ENCODE measurements at regions not wholly inside any gene's neighbourhood (a gene's known extent, or its start where the extent isn't known, plus 50 kb on each side); places are given as distances from the start of the nearest gene placed in this dataset.

DNA sequence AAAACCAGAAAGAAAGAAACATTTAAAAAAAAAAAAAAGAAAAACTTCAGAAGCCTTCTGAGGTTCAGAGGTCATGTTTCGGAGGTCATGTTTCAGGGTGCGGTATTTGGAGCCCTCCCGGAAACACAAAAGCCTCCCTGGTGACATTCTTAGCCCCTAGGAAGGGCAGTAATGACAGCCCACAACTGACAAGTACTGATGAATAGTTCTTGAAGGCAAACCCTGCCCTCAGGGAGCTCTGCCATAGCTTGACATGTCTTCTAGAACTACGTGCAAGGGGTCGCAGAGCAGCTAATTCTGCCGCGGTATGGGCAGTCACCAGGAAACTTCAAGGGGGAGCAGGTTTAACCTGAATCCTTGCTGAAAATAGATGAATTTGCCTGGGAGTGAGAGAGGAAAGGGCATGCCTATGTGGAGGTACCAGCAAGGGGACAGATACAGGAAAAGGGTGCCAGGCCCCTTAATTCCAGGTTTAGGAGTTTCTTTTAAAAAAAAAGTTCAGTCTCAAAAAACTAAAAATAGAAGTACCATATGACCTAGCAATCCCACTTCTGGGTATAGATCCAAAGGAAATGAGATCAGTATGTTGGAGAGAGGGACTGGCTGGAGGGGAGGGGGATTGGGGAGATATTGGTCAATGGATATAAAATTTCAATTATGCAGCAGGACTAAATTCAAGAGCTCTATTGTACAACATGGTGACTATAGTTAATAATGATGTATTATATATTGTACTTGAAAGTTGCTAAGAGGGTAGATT lies 98.4 kb downstream of the C9orf152 start:
- TF ChIP-seq CTCF (IDR thresholded peaks at IDR 0.05; ENCODE audit: borderline replicate concordance, extremely low read depth, insufficient read depth): no peak
- DNase-seq (no peak), FAIRE-seq (no peak)
- intact Hi-C loops (cut with DNase I): no loop called here
- no peak overlapping the region for H3K27ac ChIP-seq (ENCODE audit: low read depth in 2 of 2, low read length in 2 of 2)
- no peak overlapping the region for H3K9ac ChIP-seq (ENCODE audit: low read length in 3 of 3)
- H3K4me3 ChIP-seq (ENCODE audit: low read length in 3 of 3): no peak overlapping the region
- H3K27me3 ChIP-seq (ENCODE audit: control insufficient read depth, insufficient read depth, low read length): no peaks in the 10 kb centered on the region
- no peaks in the 10 kb centered on the region for H3K36me3 ChIP-seq (ENCODE audit: control insufficient read depth in 2 of 3, insufficient read depth in 3 of 3, low read length in 3 of 3)
- peaks cover 6 to 12% (median 6%) of the 10 kb centered on the region in 3 donors for H3K4me1 ChIP-seq (ENCODE audit: control insufficient read depth in 2 of 3, insufficient read depth in 2 of 3, low read depth in 1 of 3, low read length in 3 of 3)
- H3K9me3 ChIP-seq (ENCODE audit: control insufficient read depth in 2 of 3, insufficient read depth in 1 of 3, low read length in 3 of 3): no peaks in the 10 kb centered on the region

DNA sequence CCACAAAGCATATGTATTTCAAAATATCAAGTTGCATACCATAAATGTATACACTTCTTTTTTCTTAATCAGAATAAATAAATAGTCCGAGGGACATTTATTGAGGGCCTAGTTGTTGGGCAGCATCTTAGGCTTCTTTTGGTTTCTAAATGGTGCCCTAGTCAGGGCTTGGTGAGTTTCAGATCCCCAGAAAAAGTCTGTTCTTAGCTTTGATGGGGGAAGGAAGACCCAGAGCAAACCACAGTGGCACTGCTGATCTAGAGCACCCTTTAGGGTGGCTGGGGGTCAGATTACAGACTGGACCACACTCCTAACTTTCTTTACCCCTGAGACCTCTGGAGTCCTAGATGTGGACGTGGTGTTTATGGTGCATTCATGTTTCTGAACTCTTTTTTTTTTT lies 97.8 kb downstream of the C9orf152 start:
- intact Hi-C loops (cut with DNase I): no loop called here
- H3K27me3 ChIP-seq (ENCODE audit: control insufficient read depth, insufficient read depth, low read length): no peaks in the 10 kb centered on the region
- H3K9me3 ChIP-seq (ENCODE audit: control insufficient read depth in 2 of 3, insufficient read depth in 1 of 3, low read length in 3 of 3): no peaks in the 10 kb centered on the region
- no peak overlapping the region for H3K27ac ChIP-seq (ENCODE audit: low read depth in 2 of 2, low read length in 2 of 2)
- H3K4me3 ChIP-seq (ENCODE audit: low read length in 3 of 3): no peak overlapping the region
- no peaks in the 10 kb centered on the region for H3K36me3 ChIP-seq (ENCODE audit: control insufficient read depth in 2 of 3, insufficient read depth in 3 of 3, low read length in 3 of 3)
- no peak for TF ChIP-seq CTCF (IDR thresholded peaks at IDR 0.05; ENCODE audit: borderline replicate concordance, extremely low read depth, insufficient read depth)
- H3K4me1 ChIP-seq (ENCODE audit: control insufficient read depth in 2 of 3, insufficient read depth in 2 of 3, low read depth in 1 of 3, low read length in 3 of 3): peaks cover 3 to 6% (median 6%) of the 10 kb centered on the region in 3 donors
- FAIRE-seq (no peak), DNase-seq (no peak)
- H3K9ac ChIP-seq (ENCODE audit: low read length in 3 of 3): no peak overlapping the region

GRCh38 chr9:110111868-110112267 lies 96.1 kb downstream of the C9orf152 start:
- no peak overlapping the region for H3K9ac ChIP-seq (ENCODE audit: low read length in 3 of 3)
- peaks cover 0 to 10% (median 2%) of the 10 kb centered on the region in 3 donors for H3K4me1 ChIP-seq (ENCODE audit: control insufficient read depth in 2 of 3, insufficient read depth in 2 of 3, low read depth in 1 of 3, low read length in 3 of 3)
- FAIRE-seq: no peak
- no peaks in the 10 kb centered on the region for H3K9me3 ChIP-seq (ENCODE audit: control insufficient read depth in 2 of 3, insufficient read depth in 1 of 3, low read length in 3 of 3)
- no peaks in the 10 kb centered on the region for H3K27me3 ChIP-seq (ENCODE audit: control insufficient read depth, insufficient read depth, low read length)
- TF ChIP-seq CTCF (IDR thresholded peaks at IDR 0.05; ENCODE audit: borderline replicate concordance, extremely low read depth, insufficient read depth): no peak
- intact Hi-C loops (cut with DNase I): no loop called here
- no peak for DNase-seq
- H3K36me3 ChIP-seq (ENCODE audit: control insufficient read depth in 2 of 3, insufficient read depth in 3 of 3, low read length in 3 of 3): no peaks in the 10 kb centered on the region
- H3K4me3 ChIP-seq (ENCODE audit: low read length in 3 of 3): no peak overlapping the region
- H3K27ac ChIP-seq (ENCODE audit: low read depth in 2 of 2, low read length in 2 of 2): no peak overlapping the region

Measured in kidney (tissue), 13 donors.